HG03139 (cell line): ENCODE measurements at regions not wholly inside any gene's neighbourhood (a gene's known extent, or its start where the extent isn't known, plus 50 kb on each side); places are given as distances from the start of the nearest gene placed in this dataset.

Experiments
- ATAC-seq: cut with Tn5 transposase; IDR thresholded peaks from one replicate; pipeline ENCODE4 v1.9.1; 2021; ENCODE audit not compliant: unreplicated experiment

- no peak for ATAC-seq
Measured at GRCh38 chr4:23353200-23353599, 536.6 kb downstream of the PPARGC1A start.

GRCh38 chr4:23348789-23349498, 540.9 kb downstream of the PPARGC1A start:
- ATAC-seq: no peak

- no peak for ATAC-seq
Measured at GRCh38 chr4:23337292-23337691, 552.6 kb downstream of the PPARGC1A start.

GRCh38 chr4:23333946-23334878, 555.6 kb downstream of the PPARGC1A start:
- ATAC-seq: peak; percentile 83

- no peak for ATAC-seq
Measured at GRCh38 chr4:23333556-23333945, 556.3 kb downstream of the PPARGC1A start.

GRCh38 chr4:23332313-23332712, 557.5 kb downstream of the PPARGC1A start:
- ATAC-seq: no peak

GRCh38 chr4:23327120-23327519, 562.7 kb downstream of the PPARGC1A start:
- ATAC-seq: no peak

GRCh38 chr4:23324021-23324690, 565.7 kb downstream of the PPARGC1A start:
- no peak for ATAC-seq

- no peak for ATAC-seq
Measured at GRCh38 chr4:23323436-23323835, 566.4 kb downstream of the PPARGC1A start.

- ATAC-seq: no peak
Measured at GRCh38 chr4:23322732-23323131, 567.1 kb downstream of the PPARGC1A start.

- ATAC-seq: no peak
Measured at GRCh38 chr4:23320931-23321587, 568.8 kb downstream of the PPARGC1A start.

- no peak for ATAC-seq
Measured at GRCh38 chr4:23312686-23313085, 577.2 kb downstream of the PPARGC1A start.

GRCh38 chr4:23311983-23312382, 577.9 kb downstream of the PPARGC1A start:
- ATAC-seq: no peak

- no peak for ATAC-seq
Measured at GRCh38 chr4:23305026-23305425, 584.8 kb downstream of the PPARGC1A start.

GRCh38 chr4:23298371-23298770, 591.5 kb downstream of the PPARGC1A start:
- ATAC-seq: no peak

- ATAC-seq: no peak
Measured at GRCh38 chr4:23297327-23297726, 592.5 kb downstream of the PPARGC1A start.

GRCh38 chr4:23291139-23291538, 598.4 kb downstream of the GBA3 start:
- no peak for ATAC-seq

GRCh38 chr4:23290656-23291055, 597.9 kb downstream of the GBA3 start:
- no peak for ATAC-seq

- ATAC-seq: no peak
Measured at GRCh38 chr4:23279377-23279986, 586.7 kb downstream of the GBA3 start.

- no peak for ATAC-seq
Measured at GRCh38 chr4:23278845-23279244, 586.1 kb downstream of the GBA3 start.

GRCh38 chr4:23276076-23276475, 583.3 kb downstream of the GBA3 start:
- ATAC-seq: no peak
